ENCODE measurements at regions not wholly inside any gene's neighbourhood (a gene's known extent, or its start where the extent isn't known, plus 50 kb on each side); places are given as distances from the start of the nearest gene placed in this dataset.

- no peak for TF ChIP-seq CTCF (IDR thresholded peaks at IDR 0.05; ENCODE audit: control insufficient read depth, insufficient read depth, low read depth, low read length, missing control alignments)
- no peak for DNase-seq (ENCODE audit: low read depth)
- H3K4me3 ChIP-seq (ENCODE audit: control insufficient read depth, low read depth, low read length), result no peak overlapping the region
Observed at GRCh38 chr13:104198801-104199200, 1132.6 kb upstream of the SLC10A2 start.

- no peak for TF ChIP-seq CTCF (IDR thresholded peaks at IDR 0.05; ENCODE audit: control insufficient read depth, insufficient read depth, low read depth, low read length, missing control alignments)
- H3K4me3 ChIP-seq (ENCODE audit: control insufficient read depth, low read depth, low read length), result no peak overlapping the region
- no peak for DNase-seq (ENCODE audit: low read depth)
Observed at GRCh38 chr13:104196611-104197010, 1130.4 kb upstream of the SLC10A2 start.

- no peak overlapping the region for H3K4me3 ChIP-seq (ENCODE audit: control insufficient read depth, low read depth, low read length)
- TF ChIP-seq CTCF (IDR thresholded peaks at IDR 0.05; ENCODE audit: control insufficient read depth, insufficient read depth, low read depth, low read length, missing control alignments), result no peak
- DNase-seq (ENCODE audit: low read depth), result no peak
Observed at GRCh38 chr13:104181526-104182231, 1115.5 kb upstream of the SLC10A2 start.

- DNase-seq (ENCODE audit: low read depth), result no peak
- H3K4me3 ChIP-seq (ENCODE audit: control insufficient read depth, low read depth, low read length), result no peak overlapping the region
- no peak for TF ChIP-seq CTCF (IDR thresholded peaks at IDR 0.05; ENCODE audit: control insufficient read depth, insufficient read depth, low read depth, low read length, missing control alignments)
Observed at GRCh38 chr13:104170980-104171555, 1104.9 kb upstream of the SLC10A2 start.

- TF ChIP-seq CTCF (IDR thresholded peaks at IDR 0.05; ENCODE audit: control insufficient read depth, insufficient read depth, low read depth, low read length, missing control alignments), result no peak
- no peak for DNase-seq (ENCODE audit: low read depth)
Observed at GRCh38 chr13:104163866-104164630, 1097.8 kb upstream of the SLC10A2 start.

GRCh38 chr13:104160536-104160935, 1094.3 kb upstream of the SLC10A2 start:
- no peak for TF ChIP-seq CTCF (IDR thresholded peaks at IDR 0.05; ENCODE audit: control insufficient read depth, insufficient read depth, low read depth, low read length, missing control alignments)
- H3K4me3 ChIP-seq (ENCODE audit: control insufficient read depth, low read depth, low read length), result no peak overlapping the region
- DNase-seq (ENCODE audit: low read depth), result no peak

More at GRCh38 chr13:104163866-104164630, 1097.8 kb upstream of the SLC10A2 start:
- H3K4me3 ChIP-seq (ENCODE audit: control insufficient read depth, low read depth, low read length), result no peak overlapping the region

Measured in AG09309 (cell line).